Head of caudate nucleus (tissue), 42 donors: ENCODE measurements at regions not wholly inside any gene's neighbourhood (a gene's known extent, or its start where the extent isn't known, plus 50 kb on each side); places are given as distances from the start of the nearest gene placed in this dataset.

ENCODE experiments used
- DNase-seq, 42 donors: peaks; one replicate each; pipeline versions ENCODE4 v3.0.0 to v3.0.0-alpha.2; 2020 to 2021; ENCODE audit warnings: mixed read lengths in 7 of 42
- intact Hi-C: fragments of 100-400 bp; cut with DNase I; formaldehyde crosslinking; loops from one replicate; pipeline ENCODE4 v1.15.0; 2022

DNA sequence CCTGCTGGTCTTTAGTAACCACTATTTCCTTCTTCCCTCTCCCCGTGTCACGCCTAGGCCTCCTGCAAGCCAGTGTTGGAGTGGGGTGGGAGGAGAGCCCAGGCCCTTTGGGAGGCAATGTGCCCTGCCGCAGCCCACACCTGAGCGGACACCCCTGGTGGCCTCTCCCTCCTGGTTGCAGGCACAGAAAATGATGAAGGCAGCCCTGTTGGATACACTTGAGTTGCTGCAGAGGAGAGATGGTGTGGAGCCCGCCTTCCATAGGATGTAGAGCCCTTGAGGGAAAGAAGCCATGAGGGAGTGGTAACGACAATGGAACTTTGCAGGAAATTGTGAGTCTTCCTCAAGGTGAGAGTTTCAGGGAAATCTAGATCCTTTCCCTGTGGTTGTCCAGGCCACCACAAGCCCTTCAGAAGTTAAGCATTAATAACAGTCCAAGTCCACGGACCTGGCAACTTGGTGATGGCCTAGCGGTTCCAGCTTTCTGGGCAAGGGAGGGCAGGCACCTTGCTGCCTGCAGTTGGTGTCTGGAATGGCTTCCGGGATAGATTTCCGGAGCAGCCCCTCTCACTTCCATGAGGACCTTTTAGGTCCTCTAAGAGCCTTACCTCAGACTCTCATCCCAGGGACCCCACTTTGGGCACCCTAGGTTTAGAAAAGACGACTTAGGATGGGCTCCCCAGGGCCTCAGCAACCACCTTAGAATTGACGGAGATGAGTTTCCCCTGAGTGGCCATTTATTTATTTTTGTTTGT is 67.3 kb upstream of the NXT1 start:
- intact Hi-C loops, result no loop called here

DNA sequence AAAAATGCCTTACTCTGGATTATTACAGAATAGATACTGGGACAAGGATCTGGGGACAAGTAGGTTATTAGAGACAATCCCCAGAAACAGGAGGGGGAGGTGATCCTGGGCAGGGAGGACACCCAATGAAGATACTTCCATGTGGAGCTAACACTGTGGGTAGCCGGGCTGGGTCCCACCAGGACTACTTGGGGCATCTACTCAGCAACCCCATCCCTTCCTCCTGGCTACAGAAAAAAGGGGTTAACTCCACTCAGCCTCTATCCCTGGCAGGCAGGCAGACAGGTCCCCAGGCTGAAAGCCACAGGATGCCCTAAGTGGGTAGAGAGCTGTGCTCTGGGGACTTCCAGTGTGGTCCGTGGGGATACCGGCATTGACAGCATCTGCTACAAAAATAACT is 68.0 kb upstream of the NXT1 start:
- intact Hi-C loops, result no loop called here
- no peak for DNase-seq

More for the DNA sequence above, 67.3 kb upstream of the NXT1 start:
- no peak for DNase-seq

DNA sequence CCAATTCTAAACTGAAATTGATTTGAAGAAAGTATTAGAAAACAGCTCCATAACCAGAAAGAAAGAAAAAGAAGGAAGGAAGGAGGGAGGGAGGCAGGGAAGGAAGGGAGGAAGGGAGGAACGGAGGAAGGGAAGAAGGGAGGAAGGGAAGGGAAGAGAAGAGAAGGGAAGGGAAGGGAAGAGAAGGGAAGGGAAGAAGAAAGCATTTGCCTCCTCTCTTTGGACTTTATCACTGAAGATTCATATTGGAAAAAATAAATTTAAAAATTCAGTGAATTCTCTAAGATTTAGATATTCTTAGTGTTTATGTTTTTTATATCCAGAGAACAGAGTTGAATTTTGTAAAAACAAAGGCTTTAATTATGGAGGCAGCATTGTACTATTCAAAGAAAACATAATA is 68.5 kb upstream of the NXT1 start:
- intact Hi-C loops, result no loop called here
- DNase-seq, result no peak

DNA sequence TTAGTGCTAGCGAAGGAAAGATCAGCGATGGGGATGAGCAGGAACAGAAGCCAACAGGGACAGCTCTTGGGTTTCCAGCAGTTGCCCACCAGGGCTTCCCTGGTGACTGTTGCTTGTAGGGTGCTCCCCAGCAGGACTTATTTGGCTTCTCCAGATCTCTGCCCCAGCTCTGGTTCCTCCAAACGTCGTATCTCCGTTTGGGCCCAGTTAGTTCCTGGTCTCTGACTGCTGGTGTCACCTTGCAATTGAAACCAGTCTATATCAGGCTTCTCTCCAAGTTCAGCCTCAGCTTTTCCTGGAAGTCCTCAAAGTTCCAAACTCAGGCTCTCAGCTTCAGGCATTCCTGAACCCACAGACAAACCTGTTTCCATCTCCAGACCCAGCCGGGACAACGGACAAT is 70.8 kb upstream of the NXT1 start:
- intact Hi-C loops, result no loop called here
- no peak for DNase-seq

DNA sequence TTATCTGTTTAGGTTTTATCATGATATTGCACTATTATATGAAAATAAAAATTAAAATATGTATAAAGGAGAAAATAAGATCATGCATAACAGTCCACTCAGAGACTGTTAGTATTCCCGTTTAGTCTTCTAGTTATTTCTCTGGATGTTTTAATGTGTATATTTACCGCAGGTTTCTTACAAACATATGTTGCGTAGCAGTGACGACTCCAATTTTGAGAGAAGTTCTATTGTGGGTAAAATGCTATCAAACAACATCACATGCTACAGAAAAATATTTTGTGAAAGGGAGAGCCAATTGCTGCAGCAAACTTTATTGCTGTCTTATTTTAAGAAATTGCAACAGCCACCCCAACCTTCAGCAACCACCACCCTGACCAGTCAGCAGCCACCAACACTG is 72.4 kb upstream of the NXT1 start:
- DNase-seq, result no peak
- intact Hi-C loops, result no loop called here

DNA sequence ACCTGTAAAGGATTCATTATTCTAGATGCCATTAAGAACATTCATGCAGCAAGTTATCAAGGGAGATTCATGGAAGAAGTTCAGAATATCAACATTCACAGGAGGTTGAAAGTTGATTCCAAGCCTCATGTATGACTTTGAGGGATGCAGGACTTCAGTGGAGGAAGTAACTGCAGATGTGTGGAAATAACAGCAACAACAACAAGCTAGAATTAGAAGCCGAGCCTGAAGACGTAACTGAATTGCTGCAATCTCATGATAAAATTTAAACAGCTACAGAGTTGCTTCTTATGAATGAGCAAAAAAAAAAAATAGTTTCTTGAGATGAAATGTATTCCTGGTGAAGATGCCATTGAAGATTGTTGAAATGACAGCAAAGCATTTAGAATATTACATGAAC is 73.3 kb upstream of the NXT1 start:
- intact Hi-C loops, result no loop called here
- DNase-seq, result no peak

DNA sequence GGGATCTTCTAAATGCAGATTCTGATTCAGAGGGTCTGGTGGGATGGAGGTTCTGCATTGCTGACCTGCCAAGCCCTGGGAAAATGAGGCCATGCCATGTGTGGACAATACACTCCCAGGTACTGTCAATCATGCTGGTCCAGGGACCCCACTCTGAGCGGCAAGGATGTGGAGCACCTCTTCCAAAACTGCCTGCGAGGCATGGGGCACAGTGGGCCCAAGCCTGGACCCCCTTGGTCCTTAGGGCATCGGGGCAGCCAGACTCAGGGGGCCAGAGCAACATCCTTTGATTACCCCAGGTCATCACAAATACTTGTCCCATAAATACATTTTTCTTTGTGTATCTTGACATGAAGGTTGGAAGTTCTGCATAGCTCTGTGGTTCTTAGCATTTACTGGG is 76.8 kb upstream of the NXT1 start:
- intact Hi-C loops, result no loop called here
- no peak for DNase-seq

DNA sequence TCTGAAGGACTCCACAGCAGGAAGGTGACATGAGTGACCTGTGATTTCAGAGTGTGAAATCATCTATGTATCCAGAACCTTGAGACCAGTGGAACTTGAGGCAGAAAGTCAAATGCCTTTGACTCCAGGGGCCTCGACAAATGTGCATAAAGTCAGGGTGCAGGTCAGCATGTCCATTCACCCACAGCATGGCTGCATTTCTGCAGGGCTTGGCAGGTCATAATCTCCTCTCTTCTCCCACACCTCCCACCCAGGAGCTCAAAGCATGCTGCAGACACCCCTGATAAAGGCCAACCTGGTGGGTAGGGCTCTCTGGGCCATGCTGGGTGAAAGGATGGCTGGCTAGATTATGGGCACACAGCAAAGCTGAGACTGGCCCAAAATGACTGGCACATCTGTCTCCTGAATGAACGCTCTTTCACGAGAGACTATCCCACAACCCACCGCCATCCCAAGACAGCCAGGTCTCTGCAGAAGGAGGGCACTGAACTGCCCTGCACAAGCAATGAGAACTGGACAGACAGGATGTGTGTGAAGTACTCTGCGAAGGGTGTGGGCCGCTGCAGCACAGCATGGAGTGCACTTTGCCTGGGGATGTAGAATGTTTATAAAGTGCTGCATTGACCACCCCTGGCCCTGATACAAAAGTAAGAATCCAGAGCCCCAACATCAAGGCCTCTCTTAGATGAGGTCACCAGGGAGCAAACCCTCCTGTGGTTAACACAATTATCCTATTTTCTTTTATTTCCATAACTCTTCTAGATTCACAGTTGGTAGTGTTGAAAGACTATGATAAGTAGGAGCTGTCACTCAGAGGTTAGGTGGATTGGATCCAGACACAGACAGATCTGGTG is 78.2 kb upstream of the NXT1 start:
- DNase-seq, result no peak
- intact Hi-C loops, result no loop called here

DNA sequence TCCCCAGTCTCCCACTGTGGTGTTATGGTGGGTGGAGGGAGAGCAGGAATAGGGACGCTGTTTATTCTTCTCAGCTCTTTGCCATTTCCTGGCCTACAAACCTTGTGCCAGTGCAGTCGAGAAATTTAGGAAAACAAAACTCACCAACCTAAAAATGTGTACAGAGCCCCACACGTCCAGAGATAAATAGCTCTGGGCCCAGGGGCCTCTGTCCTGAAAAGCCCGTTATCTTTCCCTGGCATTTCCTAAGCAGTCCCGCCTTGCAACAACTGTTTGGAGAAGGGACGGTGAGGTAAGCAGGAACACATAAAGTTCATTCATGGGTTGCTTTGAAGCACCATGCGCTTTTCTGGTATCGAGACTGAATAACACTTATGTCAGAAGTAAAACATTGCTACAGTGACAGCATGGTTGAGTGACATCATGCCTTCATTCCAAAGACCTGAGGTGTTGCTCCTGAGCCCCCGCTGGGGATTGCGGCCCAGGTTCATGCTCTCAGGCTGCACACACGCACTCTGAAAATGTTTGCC is 80.1 kb upstream of the NXT1 start:
- intact Hi-C loops, result no loop called here

DNA sequence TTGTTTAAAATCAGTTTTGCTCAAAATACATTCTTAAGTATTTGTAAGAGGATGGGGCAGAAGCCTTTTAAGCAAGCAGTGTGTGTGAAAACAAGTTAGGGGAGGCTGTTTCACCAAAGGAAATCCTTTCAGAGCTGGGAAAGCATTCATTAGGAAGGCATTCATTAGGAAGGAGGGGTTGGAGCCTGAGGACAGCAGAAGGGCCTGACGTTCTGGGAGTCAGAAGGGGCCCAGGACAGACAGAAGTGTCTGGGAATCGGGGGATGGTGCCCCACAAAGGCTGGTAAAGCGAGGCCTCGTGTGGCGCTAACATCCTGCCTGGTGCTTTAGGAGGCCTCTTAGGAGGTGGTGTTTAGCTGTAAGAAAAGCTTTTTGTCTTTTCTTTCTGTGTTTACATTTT is 80.6 kb upstream of the NXT1 start:
- intact Hi-C loops, result no loop called here

More for the DNA sequence above, 80.1 kb upstream of the NXT1 start:
- no peak for DNase-seq

DNA sequence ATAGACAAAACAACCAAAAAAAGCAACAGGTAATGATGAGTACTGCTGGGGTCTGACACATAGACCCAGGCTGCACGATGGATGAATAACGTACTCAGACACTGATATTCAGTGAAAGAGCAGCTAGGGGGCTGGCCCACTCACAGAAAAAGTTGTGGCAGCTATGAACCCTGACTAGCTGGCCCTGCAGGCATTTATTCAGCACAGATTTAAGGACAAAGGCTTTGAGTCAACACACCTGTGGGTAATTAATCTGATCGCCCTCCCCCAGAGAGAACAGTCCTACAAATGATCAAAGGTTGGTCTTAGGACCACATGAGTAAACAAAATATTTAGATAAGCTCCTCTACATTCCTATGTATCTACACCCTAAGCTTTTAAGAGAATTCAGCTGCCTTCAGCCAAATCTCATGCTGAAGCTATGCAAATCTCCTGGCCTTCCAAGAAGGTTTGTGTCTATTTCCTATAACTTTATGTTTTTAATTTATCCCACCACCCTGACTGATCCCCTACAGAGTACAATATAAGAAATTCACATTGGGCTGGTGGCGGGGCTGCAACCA is 81.7 kb upstream of the NXT1 start:
- DNase-seq, result no peak
- intact Hi-C loops, result no loop called here

More for the DNA sequence above, 80.6 kb upstream of the NXT1 start:
- DNase-seq, result no peak

DNA sequence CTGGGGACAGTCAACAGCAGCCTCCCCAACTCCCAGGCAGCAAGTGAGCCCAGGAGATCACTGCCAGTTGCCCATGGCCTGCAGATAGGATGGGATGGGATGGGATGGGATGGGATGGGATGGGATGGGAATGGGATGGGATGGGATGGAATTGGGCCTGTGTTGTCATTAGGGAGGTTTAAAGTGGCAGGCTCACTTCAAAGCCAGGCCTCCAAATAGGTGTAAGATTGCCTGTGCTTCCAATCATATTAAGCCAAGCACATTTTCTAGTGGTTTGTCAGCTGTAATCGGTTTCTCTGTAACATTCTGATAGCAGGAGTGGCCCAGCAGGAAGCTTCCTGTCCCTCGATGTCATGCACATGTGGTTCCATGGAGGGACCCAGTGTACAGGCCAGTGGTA is 82.7 kb upstream of the NXT1 start:
- DNase-seq, result no peak
- intact Hi-C loops, result no loop called here

DNA sequence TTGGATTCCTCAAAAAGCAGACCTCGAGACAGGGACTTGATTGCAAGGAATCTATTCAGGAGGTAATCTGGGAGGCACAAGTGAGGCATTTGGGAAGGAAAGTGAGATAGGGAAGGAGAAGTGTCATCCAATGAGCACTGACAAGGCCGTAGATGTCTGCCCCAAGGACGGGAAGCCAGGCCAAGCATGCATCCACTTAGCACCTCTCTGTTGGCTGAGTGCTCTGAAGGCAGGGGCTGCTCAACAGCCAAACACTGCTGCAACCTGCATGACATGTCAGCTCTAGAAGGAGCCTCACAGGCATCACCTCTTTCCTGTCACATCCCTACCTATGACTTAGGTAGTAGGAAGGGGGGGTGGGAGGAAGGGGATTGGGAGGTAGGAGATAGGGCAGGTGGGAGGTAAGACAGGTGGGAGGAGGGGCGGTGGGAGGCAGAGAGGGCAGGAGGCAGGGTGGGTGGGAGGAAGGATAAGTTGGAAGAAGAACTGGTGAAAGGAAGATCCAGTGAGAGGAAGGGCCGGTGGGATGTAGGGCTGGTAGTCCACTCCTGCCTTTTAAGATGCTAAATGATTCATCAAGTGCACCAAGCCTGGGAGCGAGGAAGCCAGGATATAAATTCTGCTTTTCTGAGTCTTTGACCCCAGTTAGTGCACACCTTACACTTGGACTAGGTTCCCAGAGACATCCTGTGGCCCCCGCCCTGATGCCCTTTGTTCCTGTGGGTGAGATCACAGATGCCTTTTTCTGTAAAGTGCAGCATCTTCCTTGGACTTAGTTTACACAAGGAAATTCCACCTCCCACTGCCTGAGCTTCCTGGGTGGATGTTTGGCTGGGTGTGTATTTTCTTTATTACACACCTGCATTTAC is 83.8 kb upstream of the NXT1 start:
- no peak for DNase-seq
- intact Hi-C loops, result no loop called here

DNA sequence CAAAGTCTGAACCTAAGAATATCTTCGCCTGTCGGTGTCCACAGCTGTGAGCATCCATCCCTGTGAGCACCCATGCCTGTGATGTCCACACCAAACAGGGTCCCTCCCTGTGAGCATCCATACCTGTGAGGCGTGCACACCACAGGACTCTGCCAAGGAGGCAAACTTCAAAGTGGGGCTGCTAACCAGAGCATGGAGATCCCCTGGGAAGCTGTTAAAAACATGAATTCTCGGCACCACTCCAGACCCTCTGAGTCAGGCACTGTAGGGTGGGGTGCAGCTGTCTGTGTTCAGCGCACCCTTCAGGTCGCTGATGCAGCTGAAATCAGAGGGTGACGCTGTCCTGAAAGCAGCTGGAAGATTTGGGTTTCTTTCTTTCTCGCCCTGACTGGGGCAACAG is 85.4 kb upstream of the NXT1 start:
- DNase-seq, result no peak
- intact Hi-C loops, result no loop called here

DNA sequence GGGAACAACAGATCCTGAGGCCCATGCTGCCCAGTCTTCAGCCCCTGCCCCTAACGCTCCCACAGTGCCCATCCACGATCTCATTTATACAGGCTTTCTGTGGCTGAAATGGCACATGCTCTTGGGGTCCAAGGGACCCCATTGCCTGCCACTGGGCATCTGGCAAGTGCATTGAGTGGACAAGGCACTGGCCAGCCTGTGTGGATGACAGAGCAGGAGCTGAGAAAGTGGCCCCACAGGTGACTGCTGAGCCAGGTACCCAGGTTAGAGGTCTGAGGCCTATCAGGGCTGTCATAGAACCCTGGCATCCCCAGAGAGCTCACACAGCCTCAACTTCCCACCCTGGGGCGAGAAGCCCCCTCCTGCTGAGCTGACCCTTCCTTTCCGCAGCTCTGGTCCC is 86.0 kb upstream of the NXT1 start:
- no peak for DNase-seq
- intact Hi-C loops, result no loop called here

DNA sequence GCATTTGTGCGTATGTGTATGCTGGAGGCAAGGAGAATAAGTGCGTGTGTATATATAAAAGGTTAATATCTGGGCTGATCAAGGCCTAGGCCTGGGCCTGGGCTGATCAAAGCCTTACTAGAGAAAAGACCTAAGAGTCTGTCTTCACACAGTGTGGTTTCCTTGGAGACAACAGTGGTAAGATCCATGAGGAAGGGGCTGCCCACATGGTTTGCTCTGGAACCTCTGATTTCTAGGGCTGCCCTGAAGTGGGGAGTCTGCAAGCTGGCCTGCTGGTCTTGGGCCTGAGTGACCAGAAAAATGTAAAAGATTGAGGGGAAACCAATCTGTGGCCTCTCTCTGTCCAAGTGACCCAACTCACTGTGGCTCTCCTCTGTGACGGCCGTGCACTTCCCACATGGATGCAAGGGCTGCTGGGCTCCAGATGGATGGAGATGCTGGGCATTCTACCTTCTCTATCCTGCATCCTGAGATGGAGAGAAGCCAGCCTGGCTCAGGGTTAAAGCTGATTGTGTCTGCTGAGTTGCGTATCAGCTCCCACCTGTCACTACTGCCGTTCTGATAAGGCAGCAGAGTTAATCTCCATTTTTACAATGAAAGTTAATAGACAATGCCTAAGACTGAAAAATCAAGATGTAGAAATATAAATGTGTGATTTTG is 90.3 kb upstream of the NXT1 start:
- DNase-seq, result peak in 1 of 42 donors; percentile 34
- intact Hi-C loops, result no loop called here

DNA sequence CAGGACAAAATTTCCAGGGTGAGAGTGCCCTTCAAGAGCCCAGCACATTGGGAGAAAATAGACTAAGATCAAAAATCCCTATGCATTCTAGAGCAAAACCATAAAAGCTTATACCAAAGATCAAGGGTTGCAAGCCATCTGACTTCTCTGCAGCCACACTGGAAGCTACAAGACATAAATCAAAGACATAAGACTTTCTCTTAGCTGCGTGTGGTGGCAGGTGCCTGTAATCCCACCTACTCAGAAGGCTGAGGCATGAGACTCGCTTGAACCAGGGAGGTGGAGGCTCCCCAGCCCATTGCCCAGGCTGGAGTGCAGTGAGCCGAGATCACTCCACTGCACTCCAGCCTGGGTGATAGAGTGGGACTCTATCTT is 91.9 kb upstream of the NXT1 start:
- intact Hi-C loops, result no loop called here
- DNase-seq, result peak in 2 of 42 donors; percentile 8 to 11

DNA sequence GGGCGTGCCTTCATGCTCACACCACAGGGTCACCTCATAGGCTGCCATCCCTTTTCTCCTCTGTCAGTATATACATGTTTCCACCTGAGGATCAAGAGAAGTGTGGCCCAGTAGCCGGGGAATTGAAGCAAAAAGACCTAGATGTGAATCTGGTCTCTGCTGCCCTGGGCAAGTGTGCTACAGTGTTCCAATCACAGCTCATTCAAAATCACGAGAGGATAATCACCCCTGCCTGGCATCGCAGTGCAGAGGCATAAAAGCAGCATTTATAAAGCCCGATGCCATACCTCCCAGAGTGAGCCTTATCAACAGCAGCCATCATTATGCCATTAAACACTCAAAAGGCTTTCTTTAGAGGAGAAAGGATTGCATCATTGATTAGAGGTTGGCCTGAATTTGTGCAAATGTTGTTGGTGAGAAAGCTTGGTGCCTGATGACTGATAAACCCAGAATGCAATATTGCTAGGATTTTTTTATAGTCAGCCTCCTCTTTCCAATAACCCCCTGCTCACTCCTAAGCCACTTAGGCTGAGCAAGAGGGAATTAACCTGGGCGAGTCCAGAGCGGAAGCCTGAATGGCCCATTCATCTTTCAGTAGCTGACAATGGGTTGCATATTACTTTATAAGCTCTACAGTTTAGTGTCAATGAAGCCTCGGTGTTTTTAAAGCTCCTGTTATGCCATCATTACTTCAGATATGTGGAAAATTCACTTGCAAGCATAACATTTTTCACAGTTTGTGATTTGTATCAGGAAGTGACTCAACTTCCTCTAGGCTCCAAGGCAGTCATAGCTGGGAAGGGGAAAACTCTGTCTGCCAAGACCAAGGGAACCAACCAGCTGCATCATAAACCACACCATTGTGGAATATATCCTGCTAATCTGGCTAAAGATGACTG is 92.5 kb upstream of the NXT1 start:
- peak in 2 of 42 donors; percentile 18 to 35 for DNase-seq
- intact Hi-C loops, result no loop called here
